HL-60 (cell line): ENCODE measurements at regions not wholly inside any gene's neighbourhood (a gene's known extent, or its start where the extent isn't known, plus 50 kb on each side); places are given as distances from the start of the nearest gene placed in this dataset.

Experiments used
- GABPA ChIP-seq: IDR thresholded peaks from 2 replicates; pipeline ENCODE4 v1.6.1; 2012; ENCODE audit warnings: low read depth
- POLR2AphosphoS5 ChIP-seq: IDR thresholded peaks from 2 replicates; pipeline ENCODE4 v1.6.1; 2012; ENCODE audit warnings: low read depth
- TF ChIP-seq, protein P1 (sequence below): IDR thresholded peaks from one replicate; pipeline ENCODE4 v1.5.1; 2011; ENCODE audit warnings: low read length, control low read depth, inconsistent platforms; ENCODE audit not compliant: insufficient read depth
- TF ChIP-seq, protein P2 (sequence below): IDR thresholded peaks from 2 replicates; pipeline ENCODE4 v1.6.1; 2012; ENCODE audit warnings: low read depth; ENCODE audit not compliant: insufficient replicate concordance

DNA sequence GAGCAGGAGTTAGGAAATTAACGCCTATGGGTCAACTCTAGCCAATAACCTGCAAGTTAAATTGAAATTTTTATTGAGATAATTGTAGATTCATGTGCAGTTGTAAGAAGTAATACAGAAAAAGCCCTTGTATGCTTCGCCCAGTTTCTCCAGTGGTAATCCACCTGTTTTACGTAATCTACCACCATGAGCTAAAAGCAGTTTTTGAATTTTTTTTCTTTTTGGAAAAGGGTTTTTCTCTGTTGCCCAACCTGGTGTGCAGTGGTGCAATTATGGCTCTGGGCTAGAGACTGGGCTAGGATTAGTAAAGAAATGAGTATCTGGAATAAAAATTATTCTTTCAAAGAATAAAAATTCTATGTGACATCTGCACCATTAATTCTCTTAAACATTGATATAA is 116.2 kb downstream of the ZFP64 start:
- TF ChIP-seq GABPA (no peak), POLR2AphosphoS5 (no peak)
- TF ChIP-seq, protein P1, sequence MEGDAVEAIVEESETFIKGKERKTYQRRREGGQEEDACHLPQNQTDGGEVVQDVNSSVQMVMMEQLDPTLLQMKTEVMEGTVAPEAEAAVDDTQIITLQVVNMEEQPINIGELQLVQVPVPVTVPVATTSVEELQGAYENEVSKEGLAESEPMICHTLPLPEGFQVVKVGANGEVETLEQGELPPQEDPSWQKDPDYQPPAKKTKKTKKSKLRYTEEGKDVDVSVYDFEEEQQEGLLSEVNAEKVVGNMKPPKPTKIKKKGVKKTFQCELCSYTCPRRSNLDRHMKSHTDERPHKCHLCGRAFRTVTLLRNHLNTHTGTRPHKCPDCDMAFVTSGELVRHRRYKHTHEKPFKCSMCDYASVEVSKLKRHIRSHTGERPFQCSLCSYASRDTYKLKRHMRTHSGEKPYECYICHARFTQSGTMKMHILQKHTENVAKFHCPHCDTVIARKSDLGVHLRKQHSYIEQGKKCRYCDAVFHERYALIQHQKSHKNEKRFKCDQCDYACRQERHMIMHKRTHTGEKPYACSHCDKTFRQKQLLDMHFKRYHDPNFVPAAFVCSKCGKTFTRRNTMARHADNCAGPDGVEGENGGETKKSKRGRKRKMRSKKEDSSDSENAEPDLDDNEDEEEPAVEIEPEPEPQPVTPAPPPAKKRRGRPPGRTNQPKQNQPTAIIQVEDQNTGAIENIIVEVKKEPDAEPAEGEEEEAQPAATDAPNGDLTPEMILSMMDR: no peak
- TF ChIP-seq, protein P2, sequence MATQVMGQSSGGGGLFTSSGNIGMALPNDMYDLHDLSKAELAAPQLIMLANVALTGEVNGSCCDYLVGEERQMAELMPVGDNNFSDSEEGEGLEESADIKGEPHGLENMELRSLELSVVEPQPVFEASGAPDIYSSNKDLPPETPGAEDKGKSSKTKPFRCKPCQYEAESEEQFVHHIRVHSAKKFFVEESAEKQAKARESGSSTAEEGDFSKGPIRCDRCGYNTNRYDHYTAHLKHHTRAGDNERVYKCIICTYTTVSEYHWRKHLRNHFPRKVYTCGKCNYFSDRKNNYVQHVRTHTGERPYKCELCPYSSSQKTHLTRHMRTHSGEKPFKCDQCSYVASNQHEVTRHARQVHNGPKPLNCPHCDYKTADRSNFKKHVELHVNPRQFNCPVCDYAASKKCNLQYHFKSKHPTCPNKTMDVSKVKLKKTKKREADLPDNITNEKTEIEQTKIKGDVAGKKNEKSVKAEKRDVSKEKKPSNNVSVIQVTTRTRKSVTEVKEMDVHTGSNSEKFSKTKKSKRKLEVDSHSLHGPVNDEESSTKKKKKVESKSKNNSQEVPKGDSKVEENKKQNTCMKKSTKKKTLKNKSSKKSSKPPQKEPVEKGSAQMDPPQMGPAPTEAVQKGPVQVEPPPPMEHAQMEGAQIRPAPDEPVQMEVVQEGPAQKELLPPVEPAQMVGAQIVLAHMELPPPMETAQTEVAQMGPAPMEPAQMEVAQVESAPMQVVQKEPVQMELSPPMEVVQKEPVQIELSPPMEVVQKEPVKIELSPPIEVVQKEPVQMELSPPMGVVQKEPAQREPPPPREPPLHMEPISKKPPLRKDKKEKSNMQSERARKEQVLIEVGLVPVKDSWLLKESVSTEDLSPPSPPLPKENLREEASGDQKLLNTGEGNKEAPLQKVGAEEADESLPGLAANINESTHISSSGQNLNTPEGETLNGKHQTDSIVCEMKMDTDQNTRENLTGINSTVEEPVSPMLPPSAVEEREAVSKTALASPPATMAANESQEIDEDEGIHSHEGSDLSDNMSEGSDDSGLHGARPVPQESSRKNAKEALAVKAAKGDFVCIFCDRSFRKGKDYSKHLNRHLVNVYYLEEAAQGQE: no peak
